ENCODE measurements at regions not wholly inside any gene's neighbourhood (a gene's known extent, or its start where the extent isn't known, plus 50 kb on each side); places are given as distances from the start of the nearest gene placed in this dataset.

DNA sequence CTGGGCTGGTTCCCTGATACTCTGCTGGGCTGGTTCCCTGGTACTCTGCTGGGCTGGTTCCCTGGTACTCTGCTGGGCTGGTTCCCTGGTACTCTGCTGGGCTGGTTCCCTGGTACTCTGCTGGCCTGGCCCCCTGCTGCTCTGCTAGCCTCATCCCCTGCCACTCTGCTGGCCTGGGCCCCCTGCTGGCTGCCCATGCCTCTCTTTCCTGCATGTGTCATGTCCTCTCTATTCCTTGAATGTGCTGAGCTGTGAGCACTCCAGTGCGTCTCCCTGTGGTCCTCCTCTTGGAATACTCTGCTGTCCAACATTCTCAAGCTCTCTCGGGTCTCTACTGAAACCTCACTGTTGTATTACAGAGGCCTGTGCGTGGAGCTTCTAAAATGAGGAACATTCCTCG lies 216.3 kb downstream of the RNF144A start:
- Histone ChIP-seq H3K79me2 (no peaks in the 10 kb centered on the region), H2AFZ (no peak overlapping the region), H3K36me3 (ENCODE audit: control insufficient read depth, insufficient read depth, low read length) (no peaks in the 10 kb centered on the region), H3K9ac (no peak overlapping the region), H3K4me3 (ENCODE audit: low read depth, low read length) (no peak overlapping the region), H3K4me2 (ENCODE audit: low read length) (no peak overlapping the region), H3K27me3 (ENCODE audit: control insufficient read depth, insufficient read depth, low read length) (no peaks in the 10 kb centered on the region), H3K27ac (no peak overlapping the region), H3K9me3 (ENCODE audit: control insufficient read depth, low read length) (no peaks in the 10 kb centered on the region), H3K4me1 (no peaks in the 10 kb centered on the region)
- TF ChIP-seq, protein P1, sequence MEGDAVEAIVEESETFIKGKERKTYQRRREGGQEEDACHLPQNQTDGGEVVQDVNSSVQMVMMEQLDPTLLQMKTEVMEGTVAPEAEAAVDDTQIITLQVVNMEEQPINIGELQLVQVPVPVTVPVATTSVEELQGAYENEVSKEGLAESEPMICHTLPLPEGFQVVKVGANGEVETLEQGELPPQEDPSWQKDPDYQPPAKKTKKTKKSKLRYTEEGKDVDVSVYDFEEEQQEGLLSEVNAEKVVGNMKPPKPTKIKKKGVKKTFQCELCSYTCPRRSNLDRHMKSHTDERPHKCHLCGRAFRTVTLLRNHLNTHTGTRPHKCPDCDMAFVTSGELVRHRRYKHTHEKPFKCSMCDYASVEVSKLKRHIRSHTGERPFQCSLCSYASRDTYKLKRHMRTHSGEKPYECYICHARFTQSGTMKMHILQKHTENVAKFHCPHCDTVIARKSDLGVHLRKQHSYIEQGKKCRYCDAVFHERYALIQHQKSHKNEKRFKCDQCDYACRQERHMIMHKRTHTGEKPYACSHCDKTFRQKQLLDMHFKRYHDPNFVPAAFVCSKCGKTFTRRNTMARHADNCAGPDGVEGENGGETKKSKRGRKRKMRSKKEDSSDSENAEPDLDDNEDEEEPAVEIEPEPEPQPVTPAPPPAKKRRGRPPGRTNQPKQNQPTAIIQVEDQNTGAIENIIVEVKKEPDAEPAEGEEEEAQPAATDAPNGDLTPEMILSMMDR (IDR thresholded peaks at IDR 0.05), result no peak

DNA sequence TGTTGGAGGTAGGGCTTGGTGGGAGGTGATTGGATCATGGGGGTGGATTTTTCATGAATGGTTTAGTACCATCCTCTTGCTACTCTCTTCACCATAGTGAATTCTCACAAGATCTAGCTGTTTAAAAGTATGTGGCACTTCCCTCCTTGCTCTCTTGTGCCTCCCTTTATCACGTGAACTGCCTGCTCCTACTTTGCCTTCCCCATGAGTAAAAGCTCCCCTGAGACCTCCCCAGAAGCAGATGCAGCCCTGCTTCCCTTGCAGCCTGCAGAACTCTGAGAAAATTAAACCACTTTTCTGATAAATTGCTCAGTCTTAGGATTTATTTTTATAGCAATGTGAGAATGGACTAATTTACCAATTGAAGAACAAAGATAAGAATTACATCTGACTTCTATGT lies 223.1 kb downstream of the RNF144A start:
- no peaks in the 10 kb centered on the region for H3K4me1 ChIP-seq
- H3K27me3 ChIP-seq (ENCODE audit: control insufficient read depth, insufficient read depth, low read length), result no peaks in the 10 kb centered on the region
- H3K4me2 ChIP-seq (ENCODE audit: low read length), result no peak overlapping the region
- no peak overlapping the region for H3K9ac ChIP-seq
- H3K9me3 ChIP-seq (ENCODE audit: control insufficient read depth, low read length), result no peaks in the 10 kb centered on the region
- H3K79me2 ChIP-seq, result no peaks in the 10 kb centered on the region
- no peak overlapping the region for H3K4me3 ChIP-seq (ENCODE audit: low read depth, low read length)
- H3K27ac ChIP-seq, result no peak overlapping the region
- no peak overlapping the region for H2AFZ ChIP-seq
- TF ChIP-seq, protein P1 (IDR thresholded peaks at IDR 0.05), result no peak
- no peaks in the 10 kb centered on the region for H3K36me3 ChIP-seq (ENCODE audit: control insufficient read depth, insufficient read depth, low read length)

DNA sequence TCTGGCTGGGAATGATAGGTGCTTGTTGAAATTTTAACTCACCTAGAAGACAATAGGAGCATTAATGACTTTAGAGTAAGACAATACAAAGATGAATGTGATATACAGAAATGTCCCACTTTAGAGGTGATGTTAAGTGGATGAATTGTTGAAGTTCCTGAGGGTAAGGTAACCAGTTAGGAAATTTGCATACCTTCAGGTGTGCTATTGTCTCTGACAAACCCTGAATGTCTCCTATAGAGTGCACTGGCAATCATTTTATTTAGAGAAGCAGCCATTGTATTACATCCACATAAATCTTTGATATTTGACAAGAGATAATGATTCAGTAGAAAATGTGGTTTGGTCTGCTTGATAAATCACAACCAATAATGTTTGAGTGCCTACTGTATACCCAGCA lies 228.5 kb downstream of the RNF144A start:
- H2AFZ ChIP-seq, result no peak overlapping the region
- no peak overlapping the region for H3K9ac ChIP-seq
- H3K4me2 ChIP-seq (ENCODE audit: low read length), result no peak overlapping the region
- H3K4me1 ChIP-seq, result no peaks in the 10 kb centered on the region
- TF ChIP-seq, protein P1 (IDR thresholded peaks at IDR 0.05), result no peak
- H3K36me3 ChIP-seq (ENCODE audit: control insufficient read depth, insufficient read depth, low read length), result no peaks in the 10 kb centered on the region
- H3K9me3 ChIP-seq (ENCODE audit: control insufficient read depth, low read length), result no peaks in the 10 kb centered on the region
- H3K4me3 ChIP-seq (ENCODE audit: low read depth, low read length), result no peak overlapping the region
- H3K27ac ChIP-seq, result no peak overlapping the region
- H3K79me2 ChIP-seq, result no peaks in the 10 kb centered on the region
- no peaks in the 10 kb centered on the region for H3K27me3 ChIP-seq (ENCODE audit: control insufficient read depth, insufficient read depth, low read length)

DNA sequence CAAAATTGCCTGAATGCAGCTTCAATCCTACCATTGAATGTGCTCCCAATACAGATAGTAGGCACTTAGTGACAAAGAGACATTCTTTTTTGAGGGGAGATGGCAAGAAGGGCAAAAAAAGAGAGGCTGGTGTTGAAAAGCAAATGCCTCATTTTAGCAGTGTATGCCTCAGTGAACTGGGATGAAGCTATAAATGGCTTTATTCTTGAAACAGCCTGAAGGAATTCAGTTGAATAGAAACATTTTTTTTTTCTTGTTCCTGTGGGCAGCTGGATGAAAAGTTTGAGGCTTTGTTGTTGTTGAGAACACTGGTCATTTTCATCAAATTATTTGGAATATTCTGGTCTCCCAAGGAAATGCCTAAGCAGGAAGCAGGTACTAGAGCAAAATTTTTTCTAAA lies 228.9 kb downstream of the RNF144A start:
- Histone ChIP-seq H3K36me3 (ENCODE audit: control insufficient read depth, insufficient read depth, low read length) (no peaks in the 10 kb centered on the region), H3K27me3 (ENCODE audit: control insufficient read depth, insufficient read depth, low read length) (no peaks in the 10 kb centered on the region), H2AFZ (no peak overlapping the region), H3K79me2 (no peaks in the 10 kb centered on the region), H3K4me3 (ENCODE audit: low read depth, low read length) (no peak overlapping the region), H3K4me1 (no peaks in the 10 kb centered on the region), H3K9ac (no peak overlapping the region), H3K9me3 (ENCODE audit: control insufficient read depth, low read length) (no peaks in the 10 kb centered on the region), H3K4me2 (ENCODE audit: low read length) (no peak overlapping the region), H3K27ac (no peak overlapping the region)
- TF ChIP-seq, protein P1 (IDR thresholded peaks at IDR 0.05), result no peak

DNA sequence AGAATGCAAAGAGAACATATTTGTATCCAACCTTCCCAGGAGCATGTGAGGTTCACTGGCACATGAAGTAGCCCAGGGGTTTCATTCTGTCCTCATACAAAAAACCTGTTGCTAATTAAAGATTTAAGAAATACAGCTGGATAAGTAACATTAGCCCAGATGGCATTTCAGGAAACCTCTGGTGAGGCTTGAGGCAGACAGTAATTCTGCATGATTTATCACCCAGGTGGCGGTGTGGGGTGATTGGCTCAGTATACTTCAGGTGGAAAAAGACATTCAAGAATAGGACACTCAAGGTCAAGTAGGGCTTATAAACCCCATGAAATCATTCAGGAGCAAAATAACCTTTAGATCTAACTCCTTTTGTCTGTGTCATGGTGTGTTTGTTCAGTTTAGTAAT lies 237.4 kb downstream of the RNF144A start:
- TF ChIP-seq, protein P1 (IDR thresholded peaks at IDR 0.05), result no peak
- no peak overlapping the region for H3K27ac ChIP-seq
- no peaks in the 10 kb centered on the region for H3K36me3 ChIP-seq (ENCODE audit: control insufficient read depth, insufficient read depth, low read length)
- no peak overlapping the region for H2AFZ ChIP-seq
- no peak overlapping the region for H3K4me3 ChIP-seq (ENCODE audit: low read depth, low read length)
- H3K9me3 ChIP-seq (ENCODE audit: control insufficient read depth, low read length), result no peaks in the 10 kb centered on the region
- H3K4me1 ChIP-seq, result no peaks in the 10 kb centered on the region
- no peak overlapping the region for H3K4me2 ChIP-seq (ENCODE audit: low read length)
- no peaks in the 10 kb centered on the region for H3K27me3 ChIP-seq (ENCODE audit: control insufficient read depth, insufficient read depth, low read length)
- H3K79me2 ChIP-seq, result no peaks in the 10 kb centered on the region
- H3K9ac ChIP-seq, result no peak overlapping the region

All from parathyroid adenoma (tissue), 2 donors.